Subcutaneous abdominal adipose tissue (tissue), 5 donors: ENCODE measurements at regions not wholly inside any gene's neighbourhood (a gene's known extent, or its start where the extent isn't known, plus 50 kb on each side); places are given as distances from the start of the nearest gene placed in this dataset.
"Not testable (repeated sequence)": the region's sequence is repeated elsewhere in the genome, so short reads cannot be mapped to it uniquely, and the experiment has no call there.

Experiments
- H3K27ac ChIP-seq: one replicate; pipeline ENCODE4 v1.7.0; 2013; ENCODE audit warnings: low read depth, mild to moderate bottlenecking, inconsistent platforms, low read length, moderate library complexity
- H3K27me3 ChIP-seq, 5 donors: one replicate each; pipeline ENCODE4 v1.7.0; 2013; ENCODE audit warnings: low read length in 5 of 5, inconsistent platforms in 1 of 5; ENCODE audit not compliant: control insufficient read depth in 5 of 5, insufficient read depth in 4 of 5
- H3K36me3 ChIP-seq, 5 donors: one replicate each; pipeline ENCODE4 v1.7.0; 2013; ENCODE audit warnings: low read length in 5 of 5; ENCODE audit not compliant: control insufficient read depth in 5 of 5, insufficient read depth in 5 of 5
- H3K4me1 ChIP-seq, 5 donors: one replicate each; pipeline ENCODE4 v1.7.0; 2013; ENCODE audit warnings: low read length in 5 of 5, mild to moderate bottlenecking in 3 of 5, moderate library complexity in 1 of 5; ENCODE audit not compliant: control insufficient read depth in 5 of 5, insufficient read depth in 5 of 5
- H3K4me3 ChIP-seq, 5 donors: one replicate each; pipeline ENCODE4 v1.7.0; 2013; ENCODE audit warnings: low read length in 5 of 5, low read depth in 1 of 5
- H3K9ac ChIP-seq, 5 donors: one replicate each; pipeline ENCODE4 v1.7.0; 2013; ENCODE audit warnings: low read length in 5 of 5, mild to moderate bottlenecking in 4 of 5, moderate library complexity in 3 of 5
- H3K9me3 ChIP-seq, 5 donors: one replicate each; pipeline ENCODE4 v1.7.0; 2013; ENCODE audit warnings: low read length in 5 of 5; ENCODE audit not compliant: control insufficient read depth in 5 of 5
- donor health status: healthy.
- donor health status: healthy.
- donor health status: healthy.
- donor health status: healthy.
- donor health status: healthy.

GRCh38 chr9:102436599-102436998, 558.5 kb upstream of the CYLC2 start:
- H3K27me3 ChIP-seq, H3K4me1 ChIP-seq, H3K27ac ChIP-seq, H3K9ac ChIP-seq, H3K36me3 ChIP-seq, H3K9me3 ChIP-seq, H3K4me3 ChIP-seq: not testable (repeated sequence)

GRCh38 chr9:102435427-102435826, 559.7 kb upstream of the CYLC2 start:
- no peak overlapping the region for H3K27ac ChIP-seq
- H3K9me3 ChIP-seq, result no peaks in the 10 kb centered on the region
- H3K4me3 ChIP-seq, result no peak overlapping the region
- no peak overlapping the region for H3K9ac ChIP-seq
- H3K36me3 ChIP-seq, result peaks cover 0 to 2% (median 0%) of the 10 kb centered on the region in 5 donors
- no peaks in the 10 kb centered on the region for H3K27me3 ChIP-seq
- H3K4me1 ChIP-seq, result no peaks in the 10 kb centered on the region

- Histone ChIP-seq H3K4me1 (no peaks in the 10 kb centered on the region), H3K27me3 (no peaks in the 10 kb centered on the region), H3K36me3 (peaks cover 0 to 2% (median 0%) of the 10 kb centered on the region in 5 donors), H3K4me3 (no peak overlapping the region), H3K9me3 (no peaks in the 10 kb centered on the region), H3K27ac (no peak overlapping the region), H3K9ac (no peak overlapping the region)
These were observed 560.6 kb upstream of the CYLC2 start for GRCh38 chr9:102434545-102434944.

GRCh38 chr9:102428305-102428704, 566.8 kb upstream of the CYLC2 start:
- Histone ChIP-seq H3K4me3 (no peak overlapping the region), H3K9me3 (no peaks in the 10 kb centered on the region), H3K9ac (no peak overlapping the region), H3K27ac (no peak overlapping the region), H3K4me1 (no peaks in the 10 kb centered on the region), H3K36me3 (peaks cover 0 to 2% (median 0%) of the 10 kb centered on the region in 5 donors), H3K27me3 (no peaks in the 10 kb centered on the region)

- H3K4me3 ChIP-seq, H3K9ac ChIP-seq, H3K27me3 ChIP-seq, H3K36me3 ChIP-seq, H3K4me1 ChIP-seq, H3K27ac ChIP-seq: not testable (repeated sequence)
- H3K9me3 ChIP-seq, result peaks cover 6 to 24% (median 18%) of the 10 kb centered on the region in 5 donors
These were observed 578.9 kb upstream of the CYLC2 start for GRCh38 chr9:102416251-102416650.

GRCh38 chr9:102405218-102405867, 589.8 kb upstream of the CYLC2 start:
- Histone ChIP-seq H3K4me1 (no peaks in the 10 kb centered on the region), H3K4me3 (no peak overlapping the region), H3K36me3 (no peaks in the 10 kb centered on the region), H3K27me3 (no peaks in the 10 kb centered on the region), H3K27ac (no peak overlapping the region), H3K9me3 (peaks cover 0 to 5% (median 0%) of the 10 kb centered on the region in 5 donors), H3K9ac (no peak overlapping the region)

GRCh38 chr9:102403514-102403913, 591.6 kb upstream of the CYLC2 start:
- Histone ChIP-seq H3K4me1 (no peaks in the 10 kb centered on the region), H3K9me3 (peaks cover 0 to 5% (median 0%) of the 10 kb centered on the region in 5 donors), H3K27ac (no peak overlapping the region)

GRCh38 chr9:102398205-102398604, 596.9 kb upstream of the CYLC2 start:
- no peaks in the 10 kb centered on the region for H3K4me1 ChIP-seq
- no peak overlapping the region for H3K9ac ChIP-seq
- H3K27ac ChIP-seq, result no peak overlapping the region
- H3K36me3 ChIP-seq, result no peaks in the 10 kb centered on the region
- no peaks in the 10 kb centered on the region for H3K9me3 ChIP-seq
- H3K27me3 ChIP-seq, result no peaks in the 10 kb centered on the region
- H3K4me3 ChIP-seq, result no peak overlapping the region

More at GRCh38 chr9:102403514-102403913, 591.6 kb upstream of the CYLC2 start:
- Histone ChIP-seq H3K36me3 (no peaks in the 10 kb centered on the region), H3K9ac (no peak overlapping the region), H3K27me3 (no peaks in the 10 kb centered on the region), H3K4me3 (no peak overlapping the region)

GRCh38 chr9:102385620-102386019, 609.5 kb upstream of the CYLC2 start:
- not testable (repeated sequence) for H3K4me1 ChIP-seq, H3K4me3 ChIP-seq, H3K36me3 ChIP-seq, H3K27me3 ChIP-seq, H3K9ac ChIP-seq, H3K9me3 ChIP-seq, H3K27ac ChIP-seq

GRCh38 chr9:102362470-102363132, 624.2 kb upstream of the GRIN3A start:
- H3K9ac ChIP-seq, result no peak overlapping the region
- no peak overlapping the region for H3K4me3 ChIP-seq
- H3K27ac ChIP-seq, result no peak overlapping the region
- H3K36me3 ChIP-seq, result no peaks in the 10 kb centered on the region
- no peaks in the 10 kb centered on the region for H3K4me1 ChIP-seq
- H3K9me3 ChIP-seq, result no peaks in the 10 kb centered on the region
- H3K27me3 ChIP-seq, result no peaks in the 10 kb centered on the region
